HG02588 (cell line): ENCODE measurements at regions not wholly inside any gene's neighbourhood (a gene's known extent, or its start where the extent isn't known, plus 50 kb on each side); places are given as distances from the start of the nearest gene placed in this dataset.

Experiments used
- ATAC-seq: cut with Tn5 transposase; IDR thresholded peaks from one replicate; pipeline ENCODE4 v1.9.1; 2021; ENCODE audit warnings: mild to moderate bottlenecking, moderate library complexity; ENCODE audit not compliant: unreplicated experiment

- ATAC-seq, result peak; percentile 99
These were observed 120.9 kb downstream of the SAMMSON start for GRCh38 chr3:70120357-70120966.

- no peak for ATAC-seq
These were observed 127.7 kb downstream of the SAMMSON start for GRCh38 chr3:70127192-70127591.

- ATAC-seq, result no peak
These were observed 137.8 kb downstream of the SAMMSON start for GRCh38 chr3:70137366-70137765.

GRCh38 chr3:70138606-70139005 lies 139.1 kb downstream of the SAMMSON start:
- no peak for ATAC-seq
